ENCODE measurements at regions not wholly inside any gene's neighbourhood (a gene's known extent, or its start where the extent isn't known, plus 50 kb on each side); places are given as distances from the start of the nearest gene placed in this dataset.
"Not testable (repeated sequence)": the region's sequence is repeated elsewhere in the genome, so short reads cannot be mapped to it uniquely, and the experiment has no call there.

- Histone ChIP-seq H3K4me1 (no peaks in the 10 kb centered on the region), H3K36me3 (no peaks in the 10 kb centered on the region), H3K27me3 (no peaks in the 10 kb centered on the region), H3K9me3 (no peaks in the 10 kb centered on the region), H3K27ac (no peak overlapping the region), H3K4me3 (no peak overlapping the region)
- DNase-seq, result no peak
- TF ChIP-seq CTCF (IDR thresholded peaks at IDR 0.05) (no peak), POLR2A (IDR thresholded peaks at IDR 0.05) (no peak)
Measured at GRCh38 chrX:18031726-18032375, 170.8 kb upstream of the RAI2 start.

- H3K9me3 ChIP-seq, H3K4me3 ChIP-seq, H3K4me1 ChIP-seq, H3K27ac ChIP-seq, DNase-seq, H3K27me3 ChIP-seq, H3K36me3 ChIP-seq: not testable (repeated sequence)
Measured at GRCh38 chrX:18030656-18031055, 169.6 kb upstream of the RAI2 start.

GRCh38 chrX:18026166-18026565 is 165.1 kb upstream of the RAI2 start:
- Histone ChIP-seq H3K27ac (no peak overlapping the region), H3K9me3 (no peaks in the 10 kb centered on the region), H3K27me3 (no peaks in the 10 kb centered on the region), H3K4me3 (no peak overlapping the region), H3K36me3 (no peaks in the 10 kb centered on the region), H3K4me1 (no peaks in the 10 kb centered on the region)
- no peak for DNase-seq
- no peak for TF ChIP-seq POLR2A (IDR thresholded peaks at IDR 0.05)
- no peak for TF ChIP-seq CTCF (IDR thresholded peaks at IDR 0.05)

- TF ChIP-seq CTCF (IDR thresholded peaks at IDR 0.05) (no peak), POLR2A (IDR thresholded peaks at IDR 0.05) (no peak)
- Histone ChIP-seq H3K4me1 (no peaks in the 10 kb centered on the region), H3K9me3 (no peaks in the 10 kb centered on the region), H3K27ac (no peak overlapping the region), H3K27me3 (no peaks in the 10 kb centered on the region), H3K36me3 (no peaks in the 10 kb centered on the region), H3K4me3 (no peak overlapping the region)
- no peak for DNase-seq
Measured at GRCh38 chrX:18017411-18017810, 156.3 kb upstream of the RAI2 start.

GRCh38 chrX:18016941-18017340 is 155.8 kb upstream of the RAI2 start:
- TF ChIP-seq POLR2A (IDR thresholded peaks at IDR 0.05) (no peak), CTCF (IDR thresholded peaks at IDR 0.05) (no peak)
- no peaks in the 10 kb centered on the region for H3K4me1 ChIP-seq
- no peaks in the 10 kb centered on the region for H3K36me3 ChIP-seq
- no peaks in the 10 kb centered on the region for H3K27me3 ChIP-seq
- no peak for DNase-seq
- H3K27ac ChIP-seq, result no peak overlapping the region
- H3K4me3 ChIP-seq, result no peak overlapping the region
- H3K9me3 ChIP-seq, result no peaks in the 10 kb centered on the region

GRCh38 chrX:18010253-18010652 is 149.2 kb upstream of the RAI2 start:
- Histone ChIP-seq H3K4me3 (no peak overlapping the region), H3K36me3 (no peaks in the 10 kb centered on the region), H3K9me3 (no peaks in the 10 kb centered on the region), H3K27me3 (no peaks in the 10 kb centered on the region), H3K4me1 (no peaks in the 10 kb centered on the region), H3K27ac (no peak overlapping the region)
- no peak for DNase-seq
- TF ChIP-seq POLR2A (IDR thresholded peaks at IDR 0.05) (no peak), CTCF (IDR thresholded peaks at IDR 0.05) (no peak)
